Endothelial cell of umbilical vein (primary cell): ENCODE measurements at regions not wholly inside any gene's neighbourhood (a gene's known extent, or its start where the extent isn't known, plus 50 kb on each side); places are given as distances from the start of the nearest gene placed in this dataset.
"Not testable (repeated sequence)": the region's sequence is repeated elsewhere in the genome, so short reads cannot be mapped to it uniquely, and the experiment has no call there.

Experiments used
- BruUV-seq: library from RNA; stranded (reverse); fragments of 400-500 nt; replicated peaks from 2 replicates; lab custom pipeline; 2021; lab: Mats Ljungman, UMichigan
- CTCF ChIA-PET: fragments of 300-600, 350-600 bp; sonication (Branson Sonifier 250); formaldehyde crosslinking; loops from one replicate; lab custom pipeline; 2021; ENCODE audit warnings: antibody characterized with exemption, inconsistent platforms; lab: Charles Lee
- POLR2A ChIA-PET: fragments of 300-600, 350-600 bp; sonication (Branson Sonifier 250); formaldehyde crosslinking; loops from one replicate; lab custom pipeline; 2021; ENCODE audit warnings: antibody characterized with exemption, inconsistent platforms; lab: Charles Lee
- DNase-seq: peaks from one replicate; pipeline ENCODE4 v3.0.0-alpha.2; 2011; ENCODE audit warnings: low read depth, low spot score
- FAIRE-seq: peaks from 2 replicates; lab custom pipeline; 2011; peaks lifted over from hg19 to GRCh38; lab: Jason Lieb, UNC
- H2AFZ ChIP-seq: 2 replicates; pipeline ENCODE4 v1.6.0; 2012; ENCODE audit warnings: low read depth, low read length, control low read depth, inconsistent platforms
- H3K27ac ChIP-seq: 2 replicates; pipeline ENCODE4 v1.5.1; 2011; ENCODE audit warnings: low read depth, mild to moderate bottlenecking, control low read depth, low read length, moderate library complexity; ENCODE audit not compliant: insufficient read depth
- H3K27me3 ChIP-seq, 2 experiments: 2 replicates each; pipeline versions ENCODE4 v1.6.0 to v1.6.1; 2011; ENCODE audit warnings: low read length in 2 of 2, mixed read lengths in 1 of 2; ENCODE audit not compliant: control insufficient read depth in 2 of 2, insufficient read depth in 2 of 2
- H3K36me3 ChIP-seq, 2 experiments: 2 replicates in 1 of 2; 3 replicates in 1 of 2; pipeline ENCODE4 v1.5.1; 2011; ENCODE audit warnings: low read length in 2 of 2, mild to moderate bottlenecking in 1 of 2, moderate library complexity in 1 of 2; ENCODE audit not compliant: control insufficient read depth in 2 of 2, insufficient read depth in 2 of 2; ENCODE audit errors: extremely low read depth in 1 of 2
- H3K4me1 ChIP-seq: 3 replicates; pipeline ENCODE4 v1.5.1; 2011; ENCODE audit warnings: mild to moderate bottlenecking, low read length; ENCODE audit not compliant: control insufficient read depth, insufficient read depth; ENCODE audit errors: extremely low read depth
- H3K4me2 ChIP-seq: 2 replicates; pipeline ENCODE4 v1.6.1; 2011; ENCODE audit warnings: low read length, control low read depth, mixed read lengths; ENCODE audit not compliant: insufficient read depth
- H3K4me3 ChIP-seq, 3 experiments: fragments of 200-600 bp in 1 of 3; sonication (generic), shearing (Covaris generic) in 1 of 3; replicated peaks in 1 of 3; 2 replicates each; pipeline ENCODE4 v1.5.1; 2011 to 2016; ENCODE audit warnings: control low read depth in 3 of 3, low read length in 3 of 3, mild to moderate bottlenecking in 2 of 3, inconsistent platforms in 1 of 3, low read depth in 1 of 3, moderate library complexity in 1 of 3; ENCODE audit not compliant: insufficient read depth in 1 of 3
- H3K79me2 ChIP-seq: 2 replicates; pipeline ENCODE4 v1.6.0; 2012; ENCODE audit warnings: low read length, inconsistent platforms; ENCODE audit not compliant: control insufficient read depth, insufficient read depth
- H3K9ac ChIP-seq: replicated peaks from 2 replicates; pipeline ENCODE3; 2011; ENCODE audit warnings: low read length, control low read depth; ENCODE audit not compliant: insufficient read depth; ENCODE audit errors: extremely low read depth
- H3K9me1 ChIP-seq: replicated peaks from 3 replicates; pipeline ENCODE4 v1.6.0; 2011; ENCODE audit warnings: mild to moderate bottlenecking, low read length; ENCODE audit not compliant: control insufficient read depth, insufficient read depth; ENCODE audit errors: extremely low read depth
- H3K9me3 ChIP-seq: replicated peaks from 2 replicates; pipeline ENCODE4 v1.5.1; 2012; ENCODE audit warnings: low read length, inconsistent platforms; ENCODE audit not compliant: control insufficient read depth, insufficient read depth
- H4K20me1 ChIP-seq: replicated peaks from 2 replicates; pipeline ENCODE3; 2011; ENCODE audit warnings: mild to moderate bottlenecking, low read length; ENCODE audit not compliant: control insufficient read depth, insufficient read depth; ENCODE audit errors: extremely low read depth
- EZH2 ChIP-seq: IDR thresholded peaks from 2 replicates; pipeline ENCODE4 v1.6.1; 2012; ENCODE audit warnings: borderline replicate concordance, low read depth, mild to moderate bottlenecking, moderate library complexity, low read length, inconsistent platforms; ENCODE audit not compliant: severe bottlenecking
- FOS ChIP-seq: IDR thresholded peaks from 2 replicates; pipeline ENCODE4 v1.6.1; 2011; ENCODE audit warnings: mild to moderate bottlenecking, low read length, moderate library complexity, borderline replicate concordance; ENCODE audit not compliant: insufficient read depth
- GATA2 ChIP-seq: IDR thresholded peaks from 2 replicates; pipeline ENCODE4 v1.7.0; 2011; ENCODE audit warnings: low read depth, mild to moderate bottlenecking, moderate library complexity, mixed read lengths, low read length; ENCODE audit not compliant: insufficient read length, insufficient read depth
- JUN ChIP-seq: IDR thresholded peaks from 2 replicates; pipeline ENCODE4 v1.6.1; 2011; ENCODE audit warnings: borderline replicate concordance, low read depth; ENCODE audit not compliant: insufficient read length, insufficient read depth
- MAX ChIP-seq: IDR thresholded peaks from 2 replicates; pipeline ENCODE4 v1.6.1; 2011; ENCODE audit not compliant: insufficient read depth, insufficient read length
- POLR2A ChIP-seq: IDR thresholded peaks from 2 replicates; pipeline ENCODE4 v1.6.1; 2012; ENCODE audit warnings: low read depth, mild to moderate bottlenecking, control low read depth, low read length
- POLR2AphosphoS5 ChIP-seq: IDR thresholded peaks from 2 replicates; pipeline ENCODE4 v1.6.1; 2012; ENCODE audit warnings: low read depth, mild to moderate bottlenecking, control low read depth, low read length, moderate library complexity; ENCODE audit not compliant: insufficient read depth
- dilution Hi-C: fragments of 300-500 bp; cut with MboI; formaldehyde crosslinking; loops from one replicate; pipeline ENCODE4 v1.15.0; 2019; ENCODE audit warnings: low sequenced_read_pairs; ENCODE audit not compliant: extremely low pct_ligation_motif_present
- intact Hi-C: fragments of 100-400 bp; cut with micrococcal nuclease; formaldehyde crosslinking; loops from one replicate; pipeline ENCODE4 v1.10.0; 2022

DNA sequence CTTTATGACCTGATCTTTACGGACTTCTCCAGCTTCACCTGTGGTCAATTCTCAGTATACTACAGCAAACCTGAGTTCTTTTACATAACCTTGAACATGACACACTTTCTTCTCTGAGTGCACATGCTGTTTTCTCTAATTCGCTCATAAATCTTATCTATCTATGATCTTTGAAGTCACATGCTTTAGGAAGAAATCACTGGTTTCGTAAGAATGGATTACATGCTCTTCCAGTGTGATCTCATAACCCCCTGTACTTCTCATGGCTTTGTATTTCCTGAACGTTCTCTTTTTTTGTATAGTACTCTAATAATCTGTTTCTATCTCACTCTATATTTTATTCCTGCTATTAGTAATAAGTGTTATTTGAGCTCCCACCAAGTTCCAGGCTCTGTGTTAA is 1165.2 kb downstream of the TBL1XR1 start:
- Histone ChIP-seq H4K20me1 (no peaks in the 10 kb centered on the region), H3K4me2 (no peak overlapping the region), H3K9me1 (no peaks in the 10 kb centered on the region), H3K36me3 (no peaks in the 10 kb centered on the region), H3K4me1 (no peaks in the 10 kb centered on the region), H3K9me3 (no peaks in the 10 kb centered on the region), H3K9ac (no peak overlapping the region), H2AFZ (no peak overlapping the region), H3K79me2 (no peaks in the 10 kb centered on the region), H3K27me3 (no peaks in the 10 kb centered on the region), H3K27ac (no peak overlapping the region), H3K4me3 (no peak overlapping the region)
- dilution Hi-C loops (no loop called here), intact Hi-C loops (no loop called here)
- no peak for TF ChIP-seq JUN
- TF ChIP-seq MAX: no peak
- no peak for TF ChIP-seq POLR2A
- no peak for TF ChIP-seq GATA2
- TF ChIP-seq EZH2: no peak
- no peak for TF ChIP-seq FOS
- no peak for TF ChIP-seq POLR2AphosphoS5
- DNase-seq (no peak), FAIRE-seq (no peak)
- ChIA-PET POLR2A (no interaction called here), CTCF (no interaction called here)
- BruUV-seq: no TSS peak

GRCh38 chr3:176016203-176016602 is 1157.1 kb downstream of the NAALADL2 start:
- H3K9ac ChIP-seq, dilution Hi-C loops, H3K4me2 ChIP-seq, H3K9me3 ChIP-seq, H3K36me3 ChIP-seq, H4K20me1 ChIP-seq, H3K27ac ChIP-seq, H3K4me3 ChIP-seq, H2AFZ ChIP-seq, H3K27me3 ChIP-seq, intact Hi-C loops, DNase-seq, H3K4me1 ChIP-seq, H3K9me1 ChIP-seq, CTCF ChIA-PET, BruUV-seq, H3K79me2 ChIP-seq, POLR2A ChIA-PET, FAIRE-seq: not testable (repeated sequence)

DNA sequence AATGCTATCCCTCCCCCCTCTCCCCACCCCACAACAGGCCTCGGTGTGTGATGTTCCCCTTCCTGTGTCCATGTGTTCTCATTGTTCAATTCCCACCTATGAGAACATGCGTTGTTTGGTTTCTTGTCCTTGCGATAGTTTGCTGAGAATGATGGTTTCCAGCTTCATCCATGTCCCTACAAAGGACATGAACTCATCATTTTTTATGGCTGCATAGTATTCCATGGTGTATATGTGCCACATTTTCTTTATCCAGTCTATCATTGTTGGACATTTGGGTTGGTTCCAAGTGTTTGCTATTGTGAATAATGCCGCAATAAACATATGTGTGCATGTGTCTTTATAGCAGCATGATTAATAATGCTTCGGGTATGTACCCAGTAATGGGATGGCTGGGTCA is 1156.1 kb downstream of the NAALADL2 start:
- dilution Hi-C loops, H3K27ac ChIP-seq, H3K9ac ChIP-seq, FAIRE-seq, H3K79me2 ChIP-seq, H3K4me3 ChIP-seq, H2AFZ ChIP-seq, H3K9me3 ChIP-seq, POLR2A ChIA-PET, CTCF ChIA-PET, H3K9me1 ChIP-seq, H3K4me2 ChIP-seq, H3K36me3 ChIP-seq, BruUV-seq, H4K20me1 ChIP-seq, H3K27me3 ChIP-seq, H3K4me1 ChIP-seq, intact Hi-C loops, DNase-seq: not testable (repeated sequence)
